Cardiac muscle cell (in vitro differentiated cells and primary cell): ENCODE measurements at regions not wholly inside any gene's neighbourhood (a gene's known extent, or its start where the extent isn't known, plus 50 kb on each side); places are given as distances from the start of the nearest gene placed in this dataset.
A peak's percentile ranks its signal among the peaks of the same experiment; 100 is the strongest.
"Not testable (repeated sequence)": the region's sequence is repeated elsewhere in the genome, so short reads cannot be mapped to it uniquely, and the experiment has no call there.

Source experiments
- DNase-seq, 2 donors: peaks; one replicate each; pipeline versions ENCODE4 v3.0.0 to v3.0.0-alpha.2; 2010 to 2017; ENCODE audit warnings: low read depth in 1 of 2, low spot score in 1 of 2
- H3K27ac ChIP-seq: fragments of 200-600 bp; sonication (generic); 2 replicates; pipeline ENCODE4 v1.5.1; 2016
- H3K27me3 ChIP-seq: fragments of 200-600 bp; sonication (generic); 2 replicates; pipeline ENCODE4 v1.6.0; 2016; ENCODE audit warnings: control low read depth
- H3K36me3 ChIP-seq: fragments of 200-600 bp; sonication (generic); 2 replicates; pipeline ENCODE4 v1.5.1; 2016; ENCODE audit warnings: control low read depth
- H3K4me1 ChIP-seq: fragments of 200-600 bp; sonication (generic); 2 replicates; pipeline ENCODE4 v1.8.1; 2017; ENCODE audit warnings: low read depth, mild to moderate bottlenecking, mixed run types
- H3K4me3 ChIP-seq: fragments of 200-600 bp; sonication (generic); 2 replicates; pipeline ENCODE4 v1.5.1; 2016; ENCODE audit warnings: mild to moderate bottlenecking
- H3K9me3 ChIP-seq: fragments of 200-600 bp; sonication (generic); 2 replicates; pipeline ENCODE4 v1.5.1; 2017; ENCODE audit warnings: low read depth, mild to moderate bottlenecking, control low read depth
- CTCF ChIP-seq: IDR thresholded peaks from 2 replicates; pipeline ENCODE4 v1.5.1; 2012; ENCODE audit warnings: low read depth, mild to moderate bottlenecking, low read length

- Histone ChIP-seq H3K27ac (peak overlapping the region; percentile 93), H3K27me3 (no peaks in the 10 kb centered on the region), H3K36me3 (no peaks in the 10 kb centered on the region), H3K9me3 (no peaks in the 10 kb centered on the region), H3K4me3 (no peak overlapping the region), H3K4me1 (peaks cover 32% of the 10 kb centered on the region)
- TF ChIP-seq CTCF: no peak
- no peak for DNase-seq
These were observed 98.3 kb upstream of the GRIN2A start for GRCh38 chr16:10280262-10281170.

GRCh38 chr16:10282367-10282766 is 100.1 kb upstream of the GRIN2A start:
- H3K9me3 ChIP-seq: no peaks in the 10 kb centered on the region

DNA sequence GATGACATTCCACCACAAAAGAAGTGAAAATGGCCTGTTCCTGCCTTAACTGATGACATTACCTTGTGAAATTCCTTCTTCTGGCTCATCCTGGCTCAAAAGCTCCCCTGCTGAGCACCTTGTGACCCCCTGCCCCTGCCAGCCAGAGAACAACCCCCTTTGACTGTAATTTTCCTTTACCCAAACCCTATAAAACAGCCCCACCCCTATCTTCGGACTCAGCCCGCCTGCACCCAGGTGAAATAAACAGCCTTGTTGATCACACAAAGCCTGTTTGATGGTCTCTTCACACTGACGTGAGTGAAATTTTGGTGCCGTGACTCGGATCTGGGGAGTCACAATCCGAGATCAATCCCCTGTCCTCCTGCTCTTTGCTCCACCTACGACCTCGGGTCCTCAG is 101.0 kb upstream of the GRIN2A start:
- not testable (repeated sequence) for H3K27me3 ChIP-seq, H3K36me3 ChIP-seq, H3K9me3 ChIP-seq, H3K27ac ChIP-seq, DNase-seq, H3K4me3 ChIP-seq
- peaks cover 32% of the 10 kb centered on the region for H3K4me1 ChIP-seq

More at GRCh38 chr16:10282367-10282766, 100.1 kb upstream of the GRIN2A start:
- Histone ChIP-seq H3K27me3 (no peaks in the 10 kb centered on the region), H3K27ac (peak overlapping the region; percentile 93), H3K4me1 (peaks cover 32% of the 10 kb centered on the region), H3K36me3 (no peaks in the 10 kb centered on the region), H3K4me3 (peak overlapping the region; percentile 16)
- no peak for TF ChIP-seq CTCF
- DNase-seq: peak in 1 of 2 donors; percentile 79

DNA sequence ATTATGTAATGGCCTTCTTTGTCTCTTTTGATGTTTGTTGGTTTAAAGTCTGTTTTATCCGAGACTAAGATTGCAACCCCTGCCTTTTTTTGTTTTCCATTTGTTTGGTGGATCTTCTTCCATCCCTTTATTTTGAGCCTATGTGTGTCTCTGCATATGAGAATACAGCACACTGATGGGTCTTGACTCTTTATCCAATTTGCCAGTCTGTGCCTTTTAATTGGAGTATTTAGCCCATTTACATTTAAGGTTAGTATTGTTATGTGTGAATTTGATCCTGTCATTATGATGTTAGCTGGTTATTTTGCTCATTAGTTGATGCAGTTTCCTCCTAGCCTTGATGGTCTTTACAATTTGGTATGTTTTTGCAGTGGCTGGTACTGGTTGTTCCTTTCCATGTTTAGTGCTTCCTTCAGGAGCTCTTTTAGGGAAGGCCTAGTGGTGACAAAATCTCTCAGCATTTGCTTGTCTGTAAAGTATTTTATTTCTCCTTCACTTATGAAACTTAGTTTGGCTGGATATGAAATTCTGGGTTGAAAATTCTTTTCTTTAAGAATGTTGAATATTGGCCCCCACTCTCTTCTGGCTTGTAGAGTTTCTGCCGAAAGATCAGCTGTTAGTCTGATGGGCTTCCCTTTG is 95.3 kb upstream of the ATF7IP2 start:
- not testable (repeated sequence) for H3K4me3 ChIP-seq, H3K36me3 ChIP-seq, H3K27me3 ChIP-seq, H3K4me1 ChIP-seq, H3K9me3 ChIP-seq, DNase-seq, H3K27ac ChIP-seq

DNA sequence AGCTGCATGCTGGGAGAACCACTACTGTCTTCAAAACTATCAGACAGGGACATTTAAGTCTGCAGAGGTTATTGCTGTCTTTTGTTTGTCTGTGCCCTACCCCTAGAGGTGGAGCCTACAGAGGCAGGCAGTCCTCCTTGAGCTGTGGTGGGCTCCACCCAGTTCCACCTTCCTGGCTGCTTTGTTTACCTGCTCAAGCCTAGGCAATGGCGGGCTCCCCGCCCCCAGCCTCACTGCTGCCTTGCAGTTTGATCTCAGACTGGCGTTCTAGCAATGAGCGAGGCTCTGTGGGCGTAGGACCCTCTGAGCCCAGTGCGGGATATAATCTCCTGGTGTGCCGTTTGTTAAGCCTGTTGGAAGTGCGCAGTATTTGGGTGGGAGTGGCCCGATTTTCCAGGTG is 93.7 kb upstream of the ATF7IP2 start:
- not testable (repeated sequence) for H3K27me3 ChIP-seq, H3K9me3 ChIP-seq, H3K27ac ChIP-seq, H3K4me3 ChIP-seq, H3K36me3 ChIP-seq, DNase-seq, H3K4me1 ChIP-seq

GRCh38 chr16:10292976-10293375 is 92.9 kb upstream of the ATF7IP2 start:
- DNase-seq, H3K36me3 ChIP-seq, H3K27me3 ChIP-seq, H3K4me1 ChIP-seq, H3K27ac ChIP-seq, H3K4me3 ChIP-seq, H3K9me3 ChIP-seq: not testable (repeated sequence)

GRCh38 chr16:10294153-10294552 is 91.7 kb upstream of the ATF7IP2 start:
- not testable (repeated sequence) for DNase-seq, H3K36me3 ChIP-seq, H3K9me3 ChIP-seq

GRCh38 chr16:10296956-10297340 is 88.9 kb upstream of the ATF7IP2 start:
- H3K27me3 ChIP-seq: no peaks in the 10 kb centered on the region
- DNase-seq: no peak
- H3K4me1 ChIP-seq: no peaks in the 10 kb centered on the region
- no peaks in the 10 kb centered on the region for H3K9me3 ChIP-seq
- H3K36me3 ChIP-seq: no peaks in the 10 kb centered on the region
- no peak overlapping the region for H3K27ac ChIP-seq
- TF ChIP-seq CTCF: no peak
- no peak overlapping the region for H3K4me3 ChIP-seq

More at GRCh38 chr16:10294153-10294552, 91.7 kb upstream of the ATF7IP2 start:
- H3K27me3 ChIP-seq, H3K4me1 ChIP-seq, H3K4me3 ChIP-seq, H3K27ac ChIP-seq: not testable (repeated sequence)
